ENCODE measurements at regions not wholly inside any gene's neighbourhood (a gene's known extent, or its start where the extent isn't known, plus 50 kb on each side); places are given as distances from the start of the nearest gene placed in this dataset.
"Not testable (repeated sequence)": the region's sequence is repeated elsewhere in the genome, so short reads cannot be mapped to it uniquely, and the experiment has no call there.

DNA sequence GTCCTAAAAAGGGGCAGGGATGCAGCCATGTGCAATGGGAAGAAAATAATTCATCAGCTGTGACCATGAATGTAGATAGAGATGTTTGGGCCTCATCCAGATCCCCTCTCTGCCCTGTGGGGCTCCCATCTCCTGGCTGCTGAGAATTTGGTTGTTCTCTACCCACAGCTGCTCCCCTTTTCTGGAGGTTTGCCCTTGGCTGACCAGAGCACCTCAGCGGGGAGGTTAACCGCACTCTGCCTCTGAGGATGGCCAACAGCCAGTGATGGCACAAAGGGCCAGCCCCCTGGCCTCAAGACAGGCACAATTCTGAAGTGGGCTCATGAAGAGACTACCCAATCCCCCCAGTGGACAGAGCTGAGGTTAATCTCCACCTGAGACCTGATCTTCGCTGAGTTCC is 61.5 kb upstream of the SERP2 start:
- H3K27ac ChIP-seq = no peak overlapping the region
- no peaks in the 10 kb centered on the region for H3K36me3 ChIP-seq
- H3K27me3 ChIP-seq = no peaks in the 10 kb centered on the region
- no peaks in the 10 kb centered on the region for H3K9me3 ChIP-seq
- peaks cover 0 to 17% of the 10 kb centered on the region in 2 donors for H3K4me1 ChIP-seq
- TF ChIP-seq CTCF (IDR thresholded peaks at IDR 0.05) = no peak
- no peak for DNase-seq (ENCODE audit: low spot score)
- H3K4me3 ChIP-seq = no peak overlapping the region

DNA sequence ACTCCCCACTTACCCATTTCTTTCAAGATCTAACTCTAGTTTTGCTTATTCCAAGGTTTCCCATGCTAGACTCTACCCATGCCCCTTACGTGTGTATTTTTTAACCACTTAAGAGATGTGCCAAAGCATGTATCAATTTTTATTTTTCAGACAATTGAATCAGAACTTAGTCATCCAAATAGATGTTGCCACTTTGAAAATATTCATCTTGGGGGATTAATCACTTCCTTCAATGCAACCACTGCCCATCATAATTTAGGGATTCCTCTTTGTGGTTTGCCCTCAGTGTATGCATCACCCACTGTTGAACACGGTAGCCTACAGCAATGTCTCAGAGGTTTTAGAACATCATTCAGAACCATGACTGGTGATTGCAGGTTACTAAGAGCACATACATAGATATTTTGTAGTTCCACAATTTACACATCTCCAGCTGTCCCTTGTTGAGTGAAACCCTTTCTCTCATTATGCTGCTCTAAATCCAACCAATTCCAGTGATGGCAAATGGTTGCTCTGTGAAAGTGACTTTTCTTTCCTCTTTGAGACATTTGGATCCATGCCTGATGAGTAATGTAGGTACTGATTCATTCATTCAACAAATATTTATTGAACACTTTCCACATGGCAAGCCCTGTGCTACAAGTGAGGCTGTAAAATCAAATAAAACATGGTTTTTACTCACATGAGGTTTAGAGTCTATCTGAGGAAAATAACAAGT is 60.6 kb upstream of the SERP2 start:
- peaks cover 0 to 16% of the 10 kb centered on the region in 2 donors for H3K4me1 ChIP-seq
- H3K27me3 ChIP-seq = no peaks in the 10 kb centered on the region
- no peak overlapping the region for H3K27ac ChIP-seq
- H3K36me3 ChIP-seq = no peaks in the 10 kb centered on the region
- H3K9me3 ChIP-seq = no peaks in the 10 kb centered on the region
- no peak for DNase-seq (ENCODE audit: low spot score)
- no peak overlapping the region for H3K4me3 ChIP-seq
- TF ChIP-seq CTCF (IDR thresholded peaks at IDR 0.05) = no peak

- no peak overlapping the region for H3K27ac ChIP-seq
- H3K36me3 ChIP-seq = no peaks in the 10 kb centered on the region
- H3K9me3 ChIP-seq = no peaks in the 10 kb centered on the region
- peaks cover 0 to 21% of the 10 kb centered on the region in 2 donors for H3K4me1 ChIP-seq
- no peak for DNase-seq (ENCODE audit: low spot score)
- no peak overlapping the region for H3K4me3 ChIP-seq
- no peak for TF ChIP-seq CTCF (IDR thresholded peaks at IDR 0.05)
- H3K27me3 ChIP-seq = no peaks in the 10 kb centered on the region
These were observed 60.0 kb upstream of the SERP2 start for GRCh38 chr13:44313674-44314073.

- not testable (repeated sequence) for DNase-seq (ENCODE audit: low spot score); H3K4me3 ChIP-seq; H3K27ac ChIP-seq; H3K36me3 ChIP-seq; H3K27me3 ChIP-seq; H3K9me3 ChIP-seq
- H3K4me1 ChIP-seq = peaks cover 0 to 21% of the 10 kb centered on the region in 2 donors
These were observed 59.5 kb upstream of the SERP2 start for GRCh38 chr13:44314160-44314559.

- H3K27ac ChIP-seq = no peak overlapping the region
- no peaks in the 10 kb centered on the region for H3K27me3 ChIP-seq
- no peak for TF ChIP-seq CTCF (IDR thresholded peaks at IDR 0.05)
- H3K9me3 ChIP-seq = no peaks in the 10 kb centered on the region
- H3K36me3 ChIP-seq = no peaks in the 10 kb centered on the region
- DNase-seq (ENCODE audit: low spot score) = no peak
- H3K4me1 ChIP-seq = peaks cover 0 to 9% of the 10 kb centered on the region in 2 donors
- H3K4me3 ChIP-seq = no peak overlapping the region
These were observed 55.9 kb upstream of the SERP2 start for GRCh38 chr13:44317752-44318151.

DNA sequence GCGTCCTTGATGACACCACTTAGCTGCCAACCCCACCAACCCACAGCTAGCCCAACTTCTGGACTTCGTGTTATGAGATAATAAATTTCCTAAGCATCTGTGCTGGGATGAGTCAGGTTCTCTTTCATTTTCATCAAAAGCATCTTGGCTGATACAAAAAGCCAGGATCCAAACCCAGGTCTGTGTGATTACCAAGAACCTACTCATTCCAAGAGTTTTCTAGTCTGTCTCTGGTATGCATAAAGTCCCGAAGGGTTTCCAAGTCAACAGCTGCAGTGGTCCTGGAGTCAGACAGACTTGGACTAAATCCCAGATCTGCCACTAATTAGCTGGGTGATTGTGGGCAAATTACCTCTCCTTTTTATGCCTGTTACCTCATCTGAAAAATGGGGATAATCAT is 55.5 kb upstream of the SERP2 start:
- no peak for TF ChIP-seq CTCF (IDR thresholded peaks at IDR 0.05)
- Histone ChIP-seq H3K4me1 (peaks cover 0 to 9% of the 10 kb centered on the region in 2 donors), H3K9me3 (no peaks in the 10 kb centered on the region), H3K36me3 (no peaks in the 10 kb centered on the region), H3K27me3 (no peaks in the 10 kb centered on the region), H3K4me3 (no peak overlapping the region), H3K27ac (no peak overlapping the region)
- DNase-seq (ENCODE audit: low spot score) = no peak
